ENCODE measurements at regions not wholly inside any gene's neighbourhood (a gene's known extent, or its start where the extent isn't known, plus 50 kb on each side); places are given as distances from the start of the nearest gene placed in this dataset.

- no peak for DNase-seq (ENCODE audit: low read depth in 2 of 3, low spot score in 2 of 3)
These were observed 408.3 kb downstream of the AACS start for GRCh38 chr12:125473501-125473900.

- DNase-seq (ENCODE audit: low read depth in 2 of 3, low spot score in 2 of 3): no peak
These were observed 422.1 kb downstream of the AACS start for GRCh38 chr12:125487336-125487735.

- DNase-seq (ENCODE audit: low read depth in 2 of 3, low spot score in 2 of 3): no peak
These were observed 426.3 kb downstream of the AACS start for GRCh38 chr12:125491553-125491952.

- no peak for DNase-seq (ENCODE audit: low read depth in 2 of 3, low spot score in 2 of 3)
These were observed 427.4 kb downstream of the AACS start for GRCh38 chr12:125492354-125493270.

GRCh38 chr12:125493704-125494308, 428.6 kb downstream of the AACS start:
- no peak for DNase-seq (ENCODE audit: low read depth in 2 of 3, low spot score in 2 of 3)

- no peak for DNase-seq (ENCODE audit: low read depth in 2 of 3, low spot score in 2 of 3)
These were observed 437.9 kb downstream of the AACS start for GRCh38 chr12:125503128-125503527.

- no peak for DNase-seq (ENCODE audit: low read depth in 2 of 3, low spot score in 2 of 3)
These were observed 444.0 kb downstream of the AACS start for GRCh38 chr12:125509195-125509594.

GRCh38 chr12:125512541-125513298, 447.5 kb downstream of the AACS start:
- no peak for DNase-seq (ENCODE audit: low read depth in 2 of 3, low spot score in 2 of 3)

GRCh38 chr12:125515887-125516286, 450.7 kb downstream of the AACS start:
- no peak for DNase-seq (ENCODE audit: low read depth in 2 of 3, low spot score in 2 of 3)

- no peak for DNase-seq (ENCODE audit: low read depth in 2 of 3, low spot score in 2 of 3)
These were observed 452.8 kb downstream of the AACS start for GRCh38 chr12:125518074-125518473.

- no peak for DNase-seq (ENCODE audit: low read depth in 2 of 3, low spot score in 2 of 3)
These were observed 453.9 kb downstream of the AACS start for GRCh38 chr12:125519026-125519651.

- DNase-seq (ENCODE audit: low read depth in 2 of 3, low spot score in 2 of 3): no peak
These were observed 460.6 kb downstream of the AACS start for GRCh38 chr12:125525879-125526278.

GRCh38 chr12:125528281-125528680, 463.0 kb downstream of the AACS start:
- DNase-seq (ENCODE audit: low read depth in 2 of 3, low spot score in 2 of 3): no peak

GRCh38 chr12:125530201-125530600, 465.0 kb downstream of the AACS start:
- no peak for DNase-seq (ENCODE audit: low read depth in 2 of 3, low spot score in 2 of 3)

GRCh38 chr12:125530876-125531275, 465.6 kb downstream of the AACS start:
- DNase-seq (ENCODE audit: low read depth in 2 of 3, low spot score in 2 of 3): no peak

GRCh38 chr12:125531574-125531973, 466.3 kb downstream of the AACS start:
- no peak for DNase-seq (ENCODE audit: low read depth in 2 of 3, low spot score in 2 of 3)

- DNase-seq (ENCODE audit: low read depth in 2 of 3, low spot score in 2 of 3): peak in 2 of 3 experiments; percentile 0 to 1
These were observed 468.3 kb downstream of the AACS start for GRCh38 chr12:125533434-125534029.

- no peak for DNase-seq (ENCODE audit: low read depth in 2 of 3, low spot score in 2 of 3)
These were observed 473.4 kb downstream of the AACS start for GRCh38 chr12:125538401-125539199.

- DNase-seq (ENCODE audit: low read depth in 2 of 3, low spot score in 2 of 3): no peak
These were observed 475.5 kb downstream of the AACS start for GRCh38 chr12:125540580-125541204.

- no peak for DNase-seq (ENCODE audit: low read depth in 2 of 3, low spot score in 2 of 3)
These were observed 479.7 kb downstream of the AACS start for GRCh38 chr12:125544960-125545359.

Data from activated CD8-positive, alpha-beta memory T cell treated with anti-CD3 and anti-CD28 coated beads for 48 hours (primary cell).